Cardiac septum (tissue), 1 donor: ENCODE measurements at regions not wholly inside any gene's neighbourhood (a gene's known extent, or its start where the extent isn't known, plus 50 kb on each side); places are given as distances from the start of the nearest gene placed in this dataset.
"Not testable (repeated sequence)": the region's sequence is repeated elsewhere in the genome, so short reads cannot be mapped to it uniquely, and the experiment has no call there.

Experiments used
- DNase-seq: peaks from one replicate; pipeline ENCODE4 v3.0.0-alpha.2; 2020; ENCODE audit warnings: low spot score
- intact Hi-C: fragments of 100-400 bp; cut with DNase I; formaldehyde crosslinking; loops from one replicate; pipeline ENCODE4 v1.14.0; 2022
- donor health status: DM: no; HTN: no; CAD: no.

GRCh38 chr2:110311713-110312444 lies 99.5 kb upstream of the MTLN start:
- intact Hi-C loops, DNase-seq: not testable (repeated sequence)

GRCh38 chr2:110310988-110311475 lies 98.7 kb upstream of the MTLN start:
- intact Hi-C loops, DNase-seq: not testable (repeated sequence)

GRCh38 chr2:110308728-110309127 lies 96.4 kb upstream of the MTLN start:
- intact Hi-C loops, DNase-seq: not testable (repeated sequence)

GRCh38 chr2:110292807-110293206 lies 80.5 kb upstream of the MTLN start:
- DNase-seq, intact Hi-C loops: not testable (repeated sequence)

- DNase-seq, intact Hi-C loops: not testable (repeated sequence)
These were observed 79.7 kb upstream of the MTLN start for GRCh38 chr2:110291909-110292579.

- DNase-seq, intact Hi-C loops: not testable (repeated sequence)
These were observed 75.5 kb upstream of the MTLN start for GRCh38 chr2:110287817-110288216.

GRCh38 chr2:110287253-110287652 lies 74.9 kb upstream of the MTLN start:
- intact Hi-C loops, DNase-seq: not testable (repeated sequence)

GRCh38 chr2:110285002-110285401 lies 72.7 kb upstream of the MTLN start:
- intact Hi-C loops = not testable (repeated sequence)

GRCh38 chr2:110280804-110281203 lies 68.5 kb upstream of the MTLN start:
- intact Hi-C loops, DNase-seq: not testable (repeated sequence)

More at GRCh38 chr2:110285002-110285401, 72.7 kb upstream of the MTLN start:
- not testable (repeated sequence) for DNase-seq

- intact Hi-C loops = not testable (repeated sequence)
These were observed 64.7 kb upstream of the MTLN start for GRCh38 chr2:110277054-110277453.

GRCh38 chr2:110276092-110276491 lies 63.7 kb upstream of the MTLN start:
- DNase-seq, intact Hi-C loops: not testable (repeated sequence)

More at GRCh38 chr2:110277054-110277453, 64.7 kb upstream of the MTLN start:
- not testable (repeated sequence) for DNase-seq

- DNase-seq, intact Hi-C loops: not testable (repeated sequence)
These were observed 57.3 kb upstream of the MTLN start for GRCh38 chr2:110269674-110270073.

GRCh38 chr2:110267828-110268407 lies 55.6 kb upstream of the MTLN start:
- intact Hi-C loops, DNase-seq: not testable (repeated sequence)

- intact Hi-C loops, DNase-seq: not testable (repeated sequence)
These were observed 52.5 kb upstream of the MTLN start for GRCh38 chr2:110264804-110265203.

GRCh38 chr2:110264076-110264681 lies 51.8 kb upstream of the MTLN start:
- DNase-seq, intact Hi-C loops: not testable (repeated sequence)

GRCh38 chr2:110263462-110263861 lies 51.1 kb upstream of the MTLN start:
- intact Hi-C loops, DNase-seq: not testable (repeated sequence)
